GM12878 (cell line): ENCODE measurements at regions not wholly inside any gene's neighbourhood (a gene's known extent, or its start where the extent isn't known, plus 50 kb on each side); places are given as distances from the start of the nearest gene placed in this dataset.

Experiments used
- BCL3 ChIP-seq: IDR thresholded peaks from 2 replicates; pipeline ENCODE4 v1.6.1; 2011; ENCODE audit warnings: borderline replicate concordance, low read depth, mild to moderate bottlenecking, moderate library complexity, low read length; ENCODE audit not compliant: insufficient read depth, poor library complexity, severe bottlenecking
- BCLAF1 ChIP-seq: fragments of 450-650 bp; IDR thresholded peaks from 2 replicates; pipeline ENCODE4 v1.6.1; 2017; ENCODE audit warnings: antibody characterized with exemption, mild to moderate bottlenecking, moderate library complexity
- CTCF ChIP-seq, 3 experiments: IDR thresholded peaks in 2 of 3; conservative IDR thresholded peaks in 1 of 3; 2 replicates each; pipeline ENCODE4 v1.5.1; 2011; ENCODE audit warnings: low read depth in 3 of 3, low read length in 3 of 3, mild to moderate bottlenecking in 3 of 3, control low read depth in 2 of 3, moderate library complexity in 2 of 3, inconsistent platforms in 1 of 3, mixed read lengths in 1 of 3; ENCODE audit not compliant: control insufficient read depth in 2 of 3, insufficient read depth in 1 of 3; ENCODE audit errors: extremely low read depth in 1 of 3
- EP300 ChIP-seq, 2 experiments: fragments of 150-350 bp in 1 of 2; IDR thresholded peaks; 2 replicates each; pipeline ENCODE4 v1.6.1; 2011 to 2012; ENCODE audit warnings: low read depth in 2 of 2, low read length in 2 of 2, borderline replicate concordance in 1 of 2, improper control_type of control experiment in 1 of 2, inconsistent platforms in 1 of 2; ENCODE audit not compliant: control insufficient read depth in 1 of 2
- JUND ChIP-seq: IDR thresholded peaks from 2 replicates; pipeline ENCODE4 v1.6.1; 2012; ENCODE audit warnings: low read depth, mild to moderate bottlenecking, low read length, improper control_type of control experiment, moderate library complexity
- MEF2B ChIP-seq: fragments of 450-650 bp; IDR thresholded peaks from 2 replicates; pipeline ENCODE4 v1.6.1; 2018; ENCODE audit warnings: mild to moderate bottlenecking, moderate library complexity; ENCODE audit not compliant: partially characterized antibody, poor library complexity, severe bottlenecking
- MLLT1 ChIP-seq: fragments of 450-650 bp; IDR thresholded peaks from 2 replicates; pipeline ENCODE4 v1.6.1; 2016; ENCODE audit warnings: mild to moderate bottlenecking
- NRF1 ChIP-seq: conservative IDR thresholded peaks from 2 replicates; pipeline ENCODE4 v1.6.1; 2011; ENCODE audit warnings: mild to moderate bottlenecking, low read depth, low read length, improper control_type of control experiment
- SIX5 ChIP-seq: IDR thresholded peaks from 2 replicates; pipeline ENCODE4 v1.6.1; 2011; ENCODE audit warnings: mild to moderate bottlenecking, low read depth, low read length, moderate library complexity; ENCODE audit not compliant: severe bottlenecking

GRCh38 chr3:53941950-53942349 lies 50.3 kb upstream of the SELENOK start:
- TF ChIP-seq CTCF (IDR thresholded peaks at IDR 0.05 in 2 of 3, conservative IDR thresholded peaks at IDR 0.05 in 1 of 3; ENCODE audit: control insufficient read depth in 2 of 3, extremely low read depth in 1 of 3, insufficient read depth in 1 of 3, low read depth in 3 of 3, low read length in 3 of 3) (no peak), SIX5 (no peak), BCLAF1 (no peak), JUND (no peak), BCL3 (no peak), MEF2B (no peak), NRF1 (no peak), EP300 (IDR thresholded peaks at IDR 0.05; ENCODE audit: borderline replicate concordance in 1 of 2, control insufficient read depth in 1 of 2, low read depth in 2 of 2, low read length in 2 of 2) (no peak), MLLT1 (no peak)
